ENCODE measurements at regions not wholly inside any gene's neighbourhood (a gene's known extent, or its start where the extent isn't known, plus 50 kb on each side); places are given as distances from the start of the nearest gene placed in this dataset.

- no peak for ATAC-seq
- Histone ChIP-seq H3K27me3 (ENCODE audit: control insufficient read depth, insufficient read depth, low read length) (no peaks in the 10 kb centered on the region), H3K4me3 (ENCODE audit: low read depth in 2 of 2, low read length in 2 of 2) (no peak overlapping the region), H3K36me3 (ENCODE audit: control insufficient read depth, insufficient read depth, low read length) (no peaks in the 10 kb centered on the region), H3K27ac (ENCODE audit: low read length) (no peak overlapping the region), H3K4me1 (ENCODE audit: control insufficient read depth, insufficient read depth, low read length) (no peaks in the 10 kb centered on the region), H3K9me3 (ENCODE audit: control insufficient read depth, insufficient read depth, low read depth, low read length) (no peaks in the 10 kb centered on the region)
- intact Hi-C loops (cut with micrococcal nuclease; ENCODE audit: unreplicated experiment) = no loop called here
- ChIA-PET CTCF (interaction anchor here (0.6 kb wide), 1 partner anchor 155 kb away, joined by 8 read pairs; no protein-coding TSS in a partner anchor), POLR2A (no interaction called here)
- in situ Hi-C loops (cut with HindIII; ENCODE audit: low pct_unique_long_range_greater_than_20kb, low sequenced_read_pairs) = no loop called here
- no peak for DNase-seq (ENCODE audit: low read depth, low spot score)
- TF ChIP-seq TCF7L2 (IDR thresholded peaks at IDR 0.05; ENCODE audit: low read depth, low read length) (no peak), SIN3A (IDR thresholded peaks at IDR 0.05; ENCODE audit: borderline replicate concordance, insufficient read depth, low read depth, low read length) (no peak), CTCF (IDR thresholded peaks at IDR 0.05) (no peak), POLR2AphosphoS5 (IDR thresholded peaks at IDR 0.05; ENCODE audit: low read depth, low read length) (no peak), REST (IDR thresholded peaks at IDR 0.05; ENCODE audit: insufficient read depth in 1 of 2, low read depth in 2 of 2, low read length in 1 of 2) (no peak)
- BruUV-seq (replicated peaks) = no TSS peak
Observed at GRCh38 chr14:94953541-94954260, 183.8 kb upstream of the GSC start.

GRCh38 chr14:94952097-94952496 is 182.2 kb upstream of the GSC start:
- TF ChIP-seq SIN3A (IDR thresholded peaks at IDR 0.05; ENCODE audit: borderline replicate concordance, insufficient read depth, low read depth, low read length) (no peak), CTCF (IDR thresholded peaks at IDR 0.05) (no peak), POLR2AphosphoS5 (IDR thresholded peaks at IDR 0.05; ENCODE audit: low read depth, low read length) (no peak), REST (IDR thresholded peaks at IDR 0.05; ENCODE audit: insufficient read depth in 1 of 2, low read depth in 2 of 2, low read length in 1 of 2) (no peak), TCF7L2 (IDR thresholded peaks at IDR 0.05; ENCODE audit: low read depth, low read length) (no peak)
- ChIA-PET CTCF (no interaction called here), POLR2A (interaction anchor here (0.8 kb wide), 1 partner anchor 87 kb away, joined by 6 read pairs; no protein-coding TSS in a partner anchor)
- in situ Hi-C loops (cut with HindIII; ENCODE audit: low pct_unique_long_range_greater_than_20kb, low sequenced_read_pairs) = no loop called here
- DNase-seq (ENCODE audit: low read depth, low spot score) = no peak
- no peaks in the 10 kb centered on the region for H3K9me3 ChIP-seq (ENCODE audit: control insufficient read depth, insufficient read depth, low read depth, low read length)
- no peak for ATAC-seq
- no peaks in the 10 kb centered on the region for H3K27me3 ChIP-seq (ENCODE audit: control insufficient read depth, insufficient read depth, low read length)
- no peaks in the 10 kb centered on the region for H3K4me1 ChIP-seq (ENCODE audit: control insufficient read depth, insufficient read depth, low read length)
- intact Hi-C loops (cut with micrococcal nuclease; ENCODE audit: unreplicated experiment) = no loop called here
- H3K27ac ChIP-seq (ENCODE audit: low read length) = no peak overlapping the region
- no peak overlapping the region for H3K4me3 ChIP-seq (ENCODE audit: low read depth in 2 of 2, low read length in 2 of 2)
- no TSS peak for BruUV-seq (replicated peaks)
- H3K36me3 ChIP-seq (ENCODE audit: control insufficient read depth, insufficient read depth, low read length) = no peaks in the 10 kb centered on the region
